ENCODE measurements at regions not wholly inside any gene's neighbourhood (a gene's known extent, or its start where the extent isn't known, plus 50 kb on each side); places are given as distances from the start of the nearest gene placed in this dataset.

- Mint-ChIP-seq H3K9me3 (ENCODE audit: unreplicated experiment) (no peaks in the 10 kb centered on the region), H3K27ac (ENCODE audit: unreplicated experiment) (no peak overlapping the region), H3K4me1 (ENCODE audit: low read depth, unreplicated experiment) (no peaks in the 10 kb centered on the region), H3K27me3 (ENCODE audit: insufficient read depth, unreplicated experiment) (no peaks in the 10 kb centered on the region), H3K4me3 (ENCODE audit: unreplicated experiment) (no peak overlapping the region), H3K36me3 (ENCODE audit: insufficient read depth, unreplicated experiment) (no peaks in the 10 kb centered on the region)
- H3K9me3 ChIP-seq = no peaks in the 10 kb centered on the region
- no peaks in the 10 kb centered on the region for H3K36me3 ChIP-seq (ENCODE audit: control insufficient read depth, insufficient read depth, low read length)
- no peaks in the 10 kb centered on the region for H3K27me3 ChIP-seq (replicated peaks; ENCODE audit: control insufficient read depth, insufficient read depth, low read length)
- H3K4me3 ChIP-seq (ENCODE audit: low read depth, low read length) = no peak overlapping the region
- DNase-seq = no peak
- no TSS peak for BruUV-seq (replicated peaks)
- TF ChIP-seq, protein P1, sequence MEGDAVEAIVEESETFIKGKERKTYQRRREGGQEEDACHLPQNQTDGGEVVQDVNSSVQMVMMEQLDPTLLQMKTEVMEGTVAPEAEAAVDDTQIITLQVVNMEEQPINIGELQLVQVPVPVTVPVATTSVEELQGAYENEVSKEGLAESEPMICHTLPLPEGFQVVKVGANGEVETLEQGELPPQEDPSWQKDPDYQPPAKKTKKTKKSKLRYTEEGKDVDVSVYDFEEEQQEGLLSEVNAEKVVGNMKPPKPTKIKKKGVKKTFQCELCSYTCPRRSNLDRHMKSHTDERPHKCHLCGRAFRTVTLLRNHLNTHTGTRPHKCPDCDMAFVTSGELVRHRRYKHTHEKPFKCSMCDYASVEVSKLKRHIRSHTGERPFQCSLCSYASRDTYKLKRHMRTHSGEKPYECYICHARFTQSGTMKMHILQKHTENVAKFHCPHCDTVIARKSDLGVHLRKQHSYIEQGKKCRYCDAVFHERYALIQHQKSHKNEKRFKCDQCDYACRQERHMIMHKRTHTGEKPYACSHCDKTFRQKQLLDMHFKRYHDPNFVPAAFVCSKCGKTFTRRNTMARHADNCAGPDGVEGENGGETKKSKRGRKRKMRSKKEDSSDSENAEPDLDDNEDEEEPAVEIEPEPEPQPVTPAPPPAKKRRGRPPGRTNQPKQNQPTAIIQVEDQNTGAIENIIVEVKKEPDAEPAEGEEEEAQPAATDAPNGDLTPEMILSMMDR (IDR thresholded peaks at IDR 0.05; ENCODE audit: insufficient read depth in 1 of 2, low read depth in 1 of 2, low read length in 1 of 2, severe bottlenecking in 1 of 2, unreplicated experiment in 1 of 2) = no peak
- no peaks in the 10 kb centered on the region for H3K4me1 ChIP-seq
- CTCF ChIA-PET = no interaction called here
- POLR2A ChIA-PET = no interaction called here
- intact Hi-C loops (cut with micrococcal nuclease; ENCODE audit: unreplicated experiment) = no loop called here
These were observed 213.0 kb downstream of the NECTIN3 start for GRCh38 chr3:111284503-111285183.

GRCh38 chr3:111285184-111285538 lies 213.5 kb downstream of the NECTIN3 start:
- H3K27me3 Mint-ChIP-seq (ENCODE audit: insufficient read depth, unreplicated experiment) = no peaks in the 10 kb centered on the region
- intact Hi-C loops (cut with micrococcal nuclease; ENCODE audit: unreplicated experiment) = no loop called here
- H3K4me3 ChIP-seq (ENCODE audit: low read depth, low read length) = no peak overlapping the region
- H3K27me3 ChIP-seq (replicated peaks; ENCODE audit: control insufficient read depth, insufficient read depth, low read length) = no peaks in the 10 kb centered on the region
- ChIA-PET CTCF (no interaction called here), POLR2A (no interaction called here)
- no peaks in the 10 kb centered on the region for H3K4me1 Mint-ChIP-seq (ENCODE audit: low read depth, unreplicated experiment)
- H3K36me3 Mint-ChIP-seq (ENCODE audit: insufficient read depth, unreplicated experiment) = no peaks in the 10 kb centered on the region
- BruUV-seq (replicated peaks) = no TSS peak
- no peaks in the 10 kb centered on the region for H3K9me3 Mint-ChIP-seq (ENCODE audit: unreplicated experiment)
- H3K4me3 Mint-ChIP-seq (ENCODE audit: unreplicated experiment) = no peak overlapping the region
- no peak overlapping the region for H3K27ac Mint-ChIP-seq (ENCODE audit: unreplicated experiment)
- TF ChIP-seq, protein P1 (IDR thresholded peaks at IDR 0.05; ENCODE audit: insufficient read depth in 1 of 2, low read depth in 1 of 2, low read length in 1 of 2, severe bottlenecking in 1 of 2, unreplicated experiment in 1 of 2) = no peak
- no peaks in the 10 kb centered on the region for H3K4me1 ChIP-seq
- DNase-seq = no peak
- no peaks in the 10 kb centered on the region for H3K36me3 ChIP-seq (ENCODE audit: control insufficient read depth, insufficient read depth, low read length)
- H3K9me3 ChIP-seq = no peaks in the 10 kb centered on the region

DNA sequence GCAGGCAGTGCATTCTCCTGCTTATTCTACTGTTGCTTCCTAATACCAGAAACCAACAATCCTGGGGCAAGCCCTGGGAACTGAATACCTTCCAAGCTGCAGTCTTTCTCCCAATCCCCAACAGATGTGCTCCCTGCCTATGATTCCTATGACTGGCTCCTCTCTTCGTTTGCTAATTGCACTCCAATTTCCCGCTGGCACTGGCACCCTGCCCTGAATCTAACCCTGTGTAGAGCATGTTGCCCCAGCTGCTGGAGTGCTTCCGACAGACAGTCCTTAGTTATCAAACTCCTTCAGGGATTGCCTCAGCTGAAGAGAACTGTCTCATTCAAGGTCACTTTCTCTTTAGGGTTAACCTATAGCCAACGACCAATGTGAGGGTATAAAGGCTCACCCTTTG lies 214.1 kb downstream of the NECTIN3 start:
- POLR2A ChIA-PET = no interaction called here
- H3K9me3 Mint-ChIP-seq (ENCODE audit: unreplicated experiment) = no peaks in the 10 kb centered on the region

More for the DNA sequence above, 214.1 kb downstream of the NECTIN3 start:
- BruUV-seq (replicated peaks) = no TSS peak
- Histone ChIP-seq H3K4me3 (ENCODE audit: low read depth, low read length) (no peak overlapping the region), H3K4me1 (no peaks in the 10 kb centered on the region), H3K9me3 (no peaks in the 10 kb centered on the region), H3K36me3 (ENCODE audit: control insufficient read depth, insufficient read depth, low read length) (no peaks in the 10 kb centered on the region), H3K27me3 (replicated peaks; ENCODE audit: control insufficient read depth, insufficient read depth, low read length) (no peaks in the 10 kb centered on the region)
- no peak for DNase-seq
- intact Hi-C loops (cut with micrococcal nuclease; ENCODE audit: unreplicated experiment) = no loop called here
- Mint-ChIP-seq H3K27ac (ENCODE audit: unreplicated experiment) (no peak overlapping the region), H3K36me3 (ENCODE audit: insufficient read depth, unreplicated experiment) (no peaks in the 10 kb centered on the region), H3K27me3 (ENCODE audit: insufficient read depth, unreplicated experiment) (no peaks in the 10 kb centered on the region), H3K4me1 (ENCODE audit: low read depth, unreplicated experiment) (no peaks in the 10 kb centered on the region), H3K4me3 (ENCODE audit: unreplicated experiment) (no peak overlapping the region)
- TF ChIP-seq, protein P1 (IDR thresholded peaks at IDR 0.05; ENCODE audit: insufficient read depth in 1 of 2, low read depth in 1 of 2, low read length in 1 of 2, severe bottlenecking in 1 of 2, unreplicated experiment in 1 of 2) = no peak
- CTCF ChIA-PET = no interaction called here
